K562 (cell line): ENCODE measurements at regions not wholly inside any gene's neighbourhood (a gene's known extent, or its start where the extent isn't known, plus 50 kb on each side); places are given as distances from the start of the nearest gene placed in this dataset.

Experiments used
- ATAC-seq: fragments of 200-7000 bp; cut with Tn5 transposase; 3 replicates; pipeline ENCODE4 v1.9.1; 2020; ENCODE audit warnings: moderate library complexity
- BruUV-seq: library from RNA; stranded (reverse); fragments of 400-500 nt; replicated peaks from 2 replicates; lab custom pipeline; 2021; lab: Mats Ljungman, UMichigan
- CTCF ChIA-PET: fragments of 300-600 bp; formaldehyde crosslinking; extraction: SDS; loops from one replicate; lab custom pipeline; 2021; ENCODE audit warnings: low intra/inter-chr PET ratio; lab: Yijun Ruan, JAX
- POLR2A ChIA-PET: fragments of 300-600, 350-650 bp; sonication (Branson Sonifier 250); formaldehyde crosslinking; extraction: SDS; loops from one replicate; lab custom pipeline; 2021; ENCODE audit warnings: antibody characterized with exemption, inconsistent platforms; lab: Yijun Ruan, JAX
- DNase-seq, 4 experiments: peaks; one replicate each; pipeline versions ENCODE4 v3.0.0 to v3.0.0-alpha.2; 2011 to 2018; ENCODE audit warnings: low spot score in 3 of 4, mixed read lengths in 3 of 4; ENCODE audit errors: extremely low read depth in 1 of 4
- FAIRE-seq: peaks from 2 replicates; lab custom pipeline; 2011; peaks lifted over from hg19 to GRCh38; lab: Jason Lieb, UNC
- H2AFZ ChIP-seq: 2 replicates; pipeline ENCODE4 v1.6.0; 2011; ENCODE audit warnings: low read depth, low read length, control low read depth, inconsistent platforms
- H3K27ac ChIP-seq: fragments of 200-600 bp; 3 replicates; pipeline ENCODE4 v1.8.0; 2011; ENCODE audit warnings: low read depth, mild to moderate bottlenecking, control low read depth, inconsistent platforms, low read length, moderate library complexity, mixed read lengths; ENCODE audit errors: extremely low read depth
- H3K27me3 ChIP-seq, 2 experiments: fragments of 300-600 bp in 1 of 2; 2 replicates in 1 of 2; 3 replicates in 1 of 2; pipeline versions ENCODE4 v1.6.0 to v1.8.0; 2011; ENCODE audit warnings: inconsistent platforms in 2 of 2, low read length in 2 of 2, mild to moderate bottlenecking in 1 of 2, mixed read lengths in 1 of 2, moderate library complexity in 1 of 2; ENCODE audit not compliant: control insufficient read depth in 2 of 2, insufficient read depth in 2 of 2
- H3K36me3 ChIP-seq: fragments of 300-600 bp; 3 replicates; pipeline ENCODE4 v1.8.0; 2011; ENCODE audit warnings: mild to moderate bottlenecking, low read length, inconsistent platforms; ENCODE audit not compliant: control insufficient read depth, insufficient read depth
- H3K4me1 ChIP-seq, 2 experiments: fragments of 200-600 bp in 1 of 2; replicated peaks in 1 of 2; 2 replicates in 1 of 2; 3 replicates in 1 of 2; pipeline versions ENCODE4 v1.5.1 to v1.8.0; 2011; ENCODE audit warnings: inconsistent platforms in 2 of 2, low read length in 2 of 2, mild to moderate bottlenecking in 1 of 2, mixed read lengths in 1 of 2, moderate library complexity in 1 of 2; ENCODE audit not compliant: control insufficient read depth in 2 of 2, insufficient read depth in 2 of 2
- H3K4me2 ChIP-seq: 2 replicates; pipeline ENCODE4 v1.6.1; 2011; ENCODE audit warnings: low read length, control low read depth, inconsistent platforms, mixed read lengths; ENCODE audit not compliant: insufficient read depth
- H3K4me3 ChIP-seq: fragments of 200-600 bp; sonication (generic), shearing (Covaris generic); 2 replicates; pipeline ENCODE4 v1.5.1; 2016; ENCODE audit warnings: control low read depth, inconsistent platforms
- H3K79me2 ChIP-seq: fragments of 200-600 bp; 3 replicates; pipeline ENCODE4 v1.8.0; 2011; ENCODE audit warnings: low read length, inconsistent platforms; ENCODE audit not compliant: control insufficient read depth, insufficient read depth
- H3K9ac ChIP-seq, 2 experiments: 2 replicates each; pipeline versions ENCODE4 v1.6.0 to v1.6.1; 2011; ENCODE audit warnings: low read depth in 2 of 2, low read length in 2 of 2, control low read depth in 1 of 2, inconsistent platforms in 1 of 2, mild to moderate bottlenecking in 1 of 2, mixed read lengths in 1 of 2; ENCODE audit not compliant: insufficient read depth in 1 of 2
- H3K9me1 ChIP-seq: one replicate; pipeline ENCODE4 v1.6.0; 2011; ENCODE audit warnings: inconsistent platforms, mild to moderate bottlenecking, low read length, moderate library complexity; ENCODE audit not compliant: control insufficient read depth, insufficient read depth
- H3K9me3 ChIP-seq: replicated peaks from 2 replicates; pipeline ENCODE4 v1.5.1; 2011; ENCODE audit warnings: low read depth, low read length, inconsistent platforms; ENCODE audit not compliant: control insufficient read depth, insufficient read depth
- H4K20me1 ChIP-seq: replicated peaks from 2 replicates; pipeline ENCODE4 v1.6.1; 2011; ENCODE audit warnings: low read length, inconsistent platforms, mixed read lengths; ENCODE audit not compliant: control insufficient read depth, insufficient read depth
- ELF2 ChIP-seq: fragments of 250-450 bp; sonication (Bioruptor Pico); IDR thresholded peaks from 2 replicates; pipeline ENCODE4 v1.5.0; 2021; ENCODE audit warnings: mild to moderate bottlenecking
- KLF1 ChIP-seq: fragments of 450-650 bp; IDR thresholded peaks from 2 replicates; pipeline ENCODE4 v1.6.1; 2016; ENCODE audit warnings: missing genetic modification characterization, missing compliant biosample characterization
- MCM7 ChIP-seq, 2 experiments: fragments of 450-650 bp; IDR thresholded peaks; 2 replicates each; pipeline ENCODE4 v1.6.1; 2016 to 2018
- MTA2 ChIP-seq: fragments of 450-650 bp; IDR thresholded peaks from 2 replicates; pipeline ENCODE4 v1.6.1; 2016; ENCODE audit warnings: low read depth
- MYNN ChIP-seq, 2 experiments: sonication (generic); formaldehyde crosslinking in 1 of 2; IDR thresholded peaks; 2 replicates each; pipeline versions ENCODE4 v1.5.0 to v1.6.1; 2016 to 2020; ENCODE audit warnings: antibody characterized with exemption in 1 of 2, missing genetic modification reagents in 1 of 2
- PRMT5 ChIP-seq: sonication (generic); formaldehyde crosslinking; IDR thresholded peaks from 2 replicates; pipeline ENCODE4 v1.5.0; 2020; ENCODE audit warnings: missing genetic modification reagents
- RFX1 ChIP-seq: fragments of 450-650 bp; IDR thresholded peaks from 2 replicates; pipeline ENCODE4 v1.6.1; 2016; ENCODE audit warnings: mild to moderate bottlenecking, moderate library complexity
- TBL1XR1 ChIP-seq, 2 experiments: IDR thresholded peaks; 2 replicates each; pipeline ENCODE4 v1.6.1; 2012; ENCODE audit warnings: improper control_type of control experiment in 2 of 2, low read length in 2 of 2, mild to moderate bottlenecking in 1 of 2
- ZNF12 ChIP-seq: sonication (generic); formaldehyde crosslinking; IDR thresholded peaks from 2 replicates; pipeline ENCODE4 v1.4.0; 2020; ENCODE audit warnings: mild to moderate bottlenecking, missing genetic modification reagents
- in situ Hi-C: fragments of 300-500 bp; cut with MboI; formaldehyde crosslinking; loops from 4 replicates; pipeline ENCODE4 v1.15.0; 2018; ENCODE audit warnings: inconsistent platforms, mixed read lengths
- intact Hi-C: fragments of 100-400 bp; cut with micrococcal nuclease; formaldehyde crosslinking; loops from 2 replicates; pipeline ENCODE4 v1.14.2; 2022
- TF ChIP-seq, protein P1 (sequence below): fragments of 250-450 bp; sonication (Bioruptor Pico); IDR thresholded peaks from 2 replicates; pipeline ENCODE4 v1.8.0; 2021; ENCODE audit warnings: mild to moderate bottlenecking, moderate library complexity
- TF ChIP-seq, protein P2 (sequence below), 2 experiments: fragments of 150-350 bp in 1 of 2; IDR thresholded peaks; 2 replicates each; pipeline ENCODE4 v1.6.1; 2012 to 2016; ENCODE audit warnings: low read depth in 2 of 2, low read length in 2 of 2, mild to moderate bottlenecking in 1 of 2, moderate library complexity in 1 of 2
- TF ChIP-seq, protein P3 (sequence below): fragments of 450-650 bp; formaldehyde crosslinking; IDR thresholded peaks from 2 replicates; pipeline ENCODE4 v1.4.0; 2020; ENCODE audit warnings: mild to moderate bottlenecking, moderate library complexity

DNA sequence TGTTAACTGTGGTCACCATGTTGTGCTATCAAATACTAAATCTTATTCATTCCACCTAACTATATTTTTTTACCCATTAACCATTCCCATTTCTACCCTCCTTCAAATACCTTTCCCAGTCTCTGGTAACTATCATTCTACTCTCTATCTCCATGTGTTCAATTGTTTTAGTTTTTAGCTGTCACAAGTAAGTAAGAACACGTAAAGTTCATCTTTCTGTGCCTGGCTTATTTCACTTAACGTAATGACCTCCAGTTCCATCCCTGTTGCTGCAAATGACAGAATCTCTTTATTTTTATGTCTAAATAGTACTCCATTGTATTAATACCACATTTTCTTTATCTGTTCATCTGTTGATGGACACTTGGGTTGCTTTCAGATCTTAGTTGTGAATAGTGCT, 485.1 kb upstream of the CD180 start (continued):
- TF ChIP-seq RFX1, result no peak

DNA sequence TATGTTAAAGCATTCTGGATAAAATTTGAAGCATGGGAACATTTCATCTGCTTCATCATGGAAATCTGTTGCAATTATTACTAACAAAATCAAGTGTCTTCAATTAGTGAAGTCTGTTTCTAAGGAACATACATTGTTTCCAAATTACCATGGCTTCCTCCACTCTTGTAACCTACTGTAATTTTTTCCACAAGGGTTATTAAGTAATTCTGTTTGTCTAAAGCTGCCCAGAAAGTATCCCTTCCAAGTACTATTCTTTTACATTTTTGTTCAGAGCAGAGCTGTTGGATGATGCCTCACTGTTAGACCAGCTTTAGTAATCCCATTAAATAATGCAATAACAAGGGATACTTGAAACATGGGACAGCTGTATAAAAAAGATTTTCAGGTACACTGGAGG, 483.5 kb upstream of the CD180 start:
- H3K9ac ChIP-seq, result no peak overlapping the region
- ATAC-seq (no peak), DNase-seq (no peak), FAIRE-seq (no peak)
- TF ChIP-seq KLF1 (tag) (no peak), MCM7 (IDR thresholded peaks at IDR 0.05) (no peak), PRMT5 (CRISPR knock-in tag) (no peak), MTA2 (no peak), ELF2 (CRISPR knock-in tag) (no peak), TBL1XR1 (IDR thresholded peaks at IDR 0.05; ENCODE audit: low read length in 2 of 2) (no peak), ZNF12 (no peak), MYNN (IDR thresholded peaks at IDR 0.05) (no peak), MYNN (CRISPR knock-in tag; IDR thresholded peaks at IDR 0.05) (no peak)
- TF ChIP-seq, protein P1, sequence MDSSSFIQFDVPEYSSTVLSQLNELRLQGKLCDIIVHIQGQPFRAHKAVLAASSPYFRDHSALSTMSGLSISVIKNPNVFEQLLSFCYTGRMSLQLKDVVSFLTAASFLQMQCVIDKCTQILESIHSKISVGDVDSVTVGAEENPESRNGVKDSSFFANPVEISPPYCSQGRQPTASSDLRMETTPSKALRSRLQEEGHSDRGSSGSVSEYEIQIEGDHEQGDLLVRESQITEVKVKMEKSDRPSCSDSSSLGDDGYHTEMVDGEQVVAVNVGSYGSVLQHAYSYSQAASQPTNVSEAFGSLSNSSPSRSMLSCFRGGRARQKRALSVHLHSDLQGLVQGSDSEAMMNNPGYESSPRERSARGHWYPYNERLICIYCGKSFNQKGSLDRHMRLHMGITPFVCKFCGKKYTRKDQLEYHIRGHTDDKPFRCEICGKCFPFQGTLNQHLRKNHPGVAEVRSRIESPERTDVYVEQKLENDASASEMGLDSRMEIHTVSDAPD (CRISPR knock-in tag), result no peak
- TF ChIP-seq, protein P2, sequence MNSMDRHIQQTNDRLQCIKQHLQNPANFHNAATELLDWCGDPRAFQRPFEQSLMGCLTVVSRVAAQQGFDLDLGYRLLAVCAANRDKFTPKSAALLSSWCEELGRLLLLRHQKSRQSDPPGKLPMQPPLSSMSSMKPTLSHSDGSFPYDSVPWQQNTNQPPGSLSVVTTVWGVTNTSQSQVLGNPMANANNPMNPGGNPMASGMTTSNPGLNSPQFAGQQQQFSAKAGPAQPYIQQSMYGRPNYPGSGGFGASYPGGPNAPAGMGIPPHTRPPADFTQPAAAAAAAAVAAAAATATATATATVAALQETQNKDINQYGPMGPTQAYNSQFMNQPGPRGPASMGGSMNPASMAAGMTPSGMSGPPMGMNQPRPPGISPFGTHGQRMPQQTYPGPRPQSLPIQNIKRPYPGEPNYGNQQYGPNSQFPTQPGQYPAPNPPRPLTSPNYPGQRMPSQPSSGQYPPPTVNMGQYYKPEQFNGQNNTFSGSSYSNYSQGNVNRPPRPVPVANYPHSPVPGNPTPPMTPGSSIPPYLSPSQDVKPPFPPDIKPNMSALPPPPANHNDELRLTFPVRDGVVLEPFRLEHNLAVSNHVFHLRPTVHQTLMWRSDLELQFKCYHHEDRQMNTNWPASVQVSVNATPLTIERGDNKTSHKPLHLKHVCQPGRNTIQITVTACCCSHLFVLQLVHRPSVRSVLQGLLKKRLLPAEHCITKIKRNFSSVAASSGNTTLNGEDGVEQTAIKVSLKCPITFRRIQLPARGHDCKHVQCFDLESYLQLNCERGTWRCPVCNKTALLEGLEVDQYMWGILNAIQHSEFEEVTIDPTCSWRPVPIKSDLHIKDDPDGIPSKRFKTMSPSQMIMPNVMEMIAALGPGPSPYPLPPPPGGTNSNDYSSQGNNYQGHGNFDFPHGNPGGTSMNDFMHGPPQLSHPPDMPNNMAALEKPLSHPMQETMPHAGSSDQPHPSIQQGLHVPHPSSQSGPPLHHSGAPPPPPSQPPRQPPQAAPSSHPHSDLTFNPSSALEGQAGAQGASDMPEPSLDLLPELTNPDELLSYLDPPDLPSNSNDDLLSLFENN (IDR thresholded peaks at IDR 0.05; ENCODE audit: low read depth in 2 of 2, low read length in 2 of 2), result no peak
- TF ChIP-seq, protein P3, sequence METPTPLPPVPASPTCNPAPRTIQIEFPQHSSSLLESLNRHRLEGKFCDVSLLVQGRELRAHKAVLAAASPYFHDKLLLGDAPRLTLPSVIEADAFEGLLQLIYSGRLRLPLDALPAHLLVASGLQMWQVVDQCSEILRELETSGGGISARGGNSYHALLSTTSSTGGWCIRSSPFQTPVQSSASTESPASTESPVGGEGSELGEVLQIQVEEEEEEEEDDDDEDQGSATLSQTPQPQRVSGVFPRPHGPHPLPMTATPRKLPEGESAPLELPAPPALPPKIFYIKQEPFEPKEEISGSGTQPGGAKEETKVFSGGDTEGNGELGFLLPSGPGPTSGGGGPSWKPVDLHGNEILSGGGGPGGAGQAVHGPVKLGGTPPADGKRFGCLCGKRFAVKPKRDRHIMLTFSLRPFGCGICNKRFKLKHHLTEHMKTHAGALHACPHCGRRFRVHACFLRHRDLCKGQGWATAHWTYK (CRISPR knock-in tag), result no peak
- no peaks in the 10 kb centered on the region for H3K9me3 ChIP-seq
- in situ Hi-C loops, result no loop called here
- CTCF ChIA-PET, result interaction anchor here (0.6 kb wide), 1 partner anchor 566 kb away, joined by 3 read pairs; no protein-coding TSS in a partner anchor
- H3K9me1 ChIP-seq, result no peaks in the 10 kb centered on the region
- H3K4me1 ChIP-seq, result no peaks in the 10 kb centered on the region
- no peak overlapping the region for H2AFZ ChIP-seq
- no peak overlapping the region for H3K4me3 ChIP-seq
- no peaks in the 10 kb centered on the region for H3K36me3 ChIP-seq
- intact Hi-C loops, result no loop called here
- H3K27ac ChIP-seq, result no peak overlapping the region
- H3K27me3 ChIP-seq, result no peaks in the 10 kb centered on the region
- H4K20me1 ChIP-seq, result no peaks in the 10 kb centered on the region
- H3K79me2 ChIP-seq, result no peaks in the 10 kb centered on the region
- BruUV-seq, result no TSS peak
- POLR2A ChIA-PET, result no interaction called here
- H3K4me2 ChIP-seq, result no peak overlapping the region
